Vagina (tissue), 2 donors: ENCODE measurements at regions not wholly inside any gene's neighbourhood (a gene's known extent, or its start where the extent isn't known, plus 50 kb on each side); places are given as distances from the start of the nearest gene placed in this dataset.

Experiments
- DNase-seq, 2 donors: peaks; one replicate each; pipeline ENCODE4 v3.0.0-alpha.2; 2017; ENCODE audit errors: extremely low spot score in 2 of 2
- H3K27ac ChIP-seq: fragments of 200-600 bp; sonication (generic); one replicate; pipeline ENCODE4 v1.5.1; 2019
- H3K27me3 ChIP-seq: fragments of 200-600 bp; sonication (generic); one replicate; pipeline ENCODE4 v1.5.1; 2019
- H3K36me3 ChIP-seq, 2 donors: fragments of 200-600 bp; sonication (generic); one replicate each; pipeline ENCODE4 v1.5.1; 2017 to 2019
- H3K4me1 ChIP-seq: fragments of 200-600 bp; sonication (generic); one replicate; pipeline ENCODE4 v1.5.1; 2019
- H3K4me3 ChIP-seq, 2 donors: fragments of 200-600 bp; sonication (generic); 1 replicate in 1 of 2; 2 replicates in 1 of 2; pipeline ENCODE4 v1.5.1; 2016 to 2019
- H3K9me3 ChIP-seq: fragments of 200-600 bp; sonication (generic); one replicate; pipeline ENCODE4 v1.5.1; 2019
- CTCF ChIP-seq, 3 experiments: fragments of 450-650 bp in 2 of 3; fragments of 200-600 bp in 1 of 3; sonication (generic) in 1 of 3; IDR thresholded peaks; one replicate each; pipeline ENCODE4 v1.5.1; 2017 to 2019; ENCODE audit warnings: antibody characterized with exemption in 3 of 3, mild to moderate bottlenecking in 2 of 3, moderate library complexity in 2 of 3
- POLR2A ChIP-seq, 2 donors: fragments of 450-650 bp; IDR thresholded peaks; one replicate each; pipeline ENCODE4 v1.6.1; 2017; ENCODE audit warnings: antibody characterized with exemption in 2 of 2, mild to moderate bottlenecking in 2 of 2, moderate library complexity in 2 of 2
- POLR2AphosphoS5 ChIP-seq, 2 donors: sonication (generic); formaldehyde crosslinking; IDR thresholded peaks; one replicate each; pipeline ENCODE4 v1.9.0; 2017; ENCODE audit warnings: antibody characterized with exemption in 2 of 2, mild to moderate bottlenecking in 2 of 2, low read depth in 1 of 2; ENCODE audit not compliant: insufficient read depth in 1 of 2
- intact Hi-C: fragments of 100-400 bp; cut with DNase I; formaldehyde crosslinking; loops from one replicate; pipeline ENCODE4 v1.15.1; 2023

DNA sequence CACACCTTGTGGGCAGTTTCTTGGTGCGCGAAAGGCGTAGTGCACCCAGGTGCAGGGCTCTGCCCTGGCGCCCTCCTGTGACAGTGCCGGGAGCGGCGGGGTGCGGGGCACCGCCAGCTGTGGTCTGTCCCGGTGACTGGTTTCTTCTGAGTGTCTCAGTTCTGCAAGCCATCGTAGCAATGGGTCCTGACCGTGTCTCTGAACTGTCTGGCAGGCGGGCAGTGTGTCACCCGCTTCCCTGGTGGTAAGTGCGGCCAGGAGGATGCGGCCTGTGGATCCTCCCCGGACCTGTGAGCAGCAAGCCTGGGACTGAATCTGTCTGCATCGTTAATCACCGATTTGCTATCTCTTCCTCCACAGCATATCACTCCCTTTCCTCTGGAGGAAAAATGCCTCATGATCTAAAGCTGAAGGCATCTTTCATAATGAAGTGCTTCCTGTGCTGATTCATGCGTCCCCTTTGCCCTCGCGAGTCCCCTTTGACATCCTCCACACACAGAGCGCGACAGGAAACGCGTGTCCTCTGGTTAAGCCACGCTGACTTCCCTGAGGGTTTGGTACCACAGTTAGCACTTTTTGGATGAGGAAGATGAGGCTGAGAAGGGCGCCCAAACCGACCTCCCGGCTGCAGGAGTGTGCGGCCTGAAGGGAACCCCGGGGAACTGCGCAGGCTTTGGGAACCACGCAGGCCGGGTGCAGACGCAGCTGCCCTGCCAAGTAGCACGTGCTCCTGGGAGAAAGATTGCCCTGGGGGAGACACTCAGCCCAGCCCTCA is 416.0 kb upstream of the HS6ST1 start:
- DNase-seq = peak in 1 of 2 donors; percentile 83
- Histone ChIP-seq H3K27ac (no peak overlapping the region), H3K27me3 (no peaks in the 10 kb centered on the region), H3K9me3 (no peaks in the 10 kb centered on the region), H3K4me3 (no peak overlapping the region), H3K4me1 (peaks cover 25% of the 10 kb centered on the region), H3K36me3 (no peaks in the 10 kb centered on the region)
- intact Hi-C loops = loop anchor here (10.0 kb wide), 1 partner anchor 410 kb away; no protein-coding TSS in a partner anchor
- no peak for TF ChIP-seq CTCF (IDR thresholded peaks at IDR 0.05)
- TF ChIP-seq POLR2AphosphoS5 (IDR thresholded peaks at IDR 0.05; ENCODE audit: insufficient read depth in 1 of 2, low read depth in 1 of 2) = no peak
- no peak for TF ChIP-seq POLR2A (IDR thresholded peaks at IDR 0.05)

GRCh38 chr2:128735296-128735960 is 416.8 kb upstream of the HS6ST1 start:
- Histone ChIP-seq H3K27ac (no peak overlapping the region), H3K9me3 (no peaks in the 10 kb centered on the region), H3K36me3 (no peaks in the 10 kb centered on the region), H3K4me1 (peaks cover 25% of the 10 kb centered on the region), H3K27me3 (no peaks in the 10 kb centered on the region), H3K4me3 (no peak overlapping the region)
- intact Hi-C loops = loop anchor here (10.0 kb wide), 1 partner anchor 411 kb away; no protein-coding TSS in a partner anchor
- TF ChIP-seq CTCF (IDR thresholded peaks at IDR 0.05) (no peak), POLR2AphosphoS5 (IDR thresholded peaks at IDR 0.05; ENCODE audit: insufficient read depth in 1 of 2, low read depth in 1 of 2) (no peak), POLR2A (IDR thresholded peaks at IDR 0.05) (no peak)
- DNase-seq = peak in 1 of 2 donors; percentile 82

DNA sequence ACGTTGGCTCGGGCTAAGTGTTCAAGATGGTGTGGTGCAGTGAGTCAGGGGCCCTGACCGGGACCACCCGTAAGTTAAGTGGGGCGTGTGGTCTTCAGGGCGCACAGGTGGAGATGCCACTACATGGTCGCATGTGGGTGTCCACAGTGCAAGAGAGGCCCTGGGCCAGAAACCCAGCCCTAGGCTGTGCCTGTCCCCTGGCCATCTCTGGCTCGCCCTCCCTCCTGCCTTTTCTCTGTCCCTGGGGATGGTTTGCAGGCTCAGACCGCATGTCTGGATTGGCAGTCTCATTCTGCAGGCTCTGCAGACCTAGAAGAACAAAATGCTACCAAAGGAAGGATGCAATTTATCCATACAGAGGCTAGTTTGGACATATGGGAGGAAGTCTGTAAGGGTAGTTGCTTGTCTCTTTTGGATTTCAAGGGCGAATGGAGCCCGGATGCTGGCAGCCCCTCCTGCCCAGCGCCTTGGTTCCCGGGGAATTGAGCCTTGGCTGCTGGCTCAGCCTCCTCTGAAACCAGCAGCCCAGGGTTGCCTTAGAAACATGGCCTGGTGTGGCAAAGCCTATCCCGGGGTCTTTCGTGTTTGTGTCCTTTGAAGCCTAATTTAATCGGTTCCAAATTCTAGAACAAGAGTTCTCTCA is 417.5 kb upstream of the HS6ST1 start:
- H3K27me3 ChIP-seq = no peaks in the 10 kb centered on the region
- H3K9me3 ChIP-seq = no peaks in the 10 kb centered on the region
- H3K36me3 ChIP-seq = no peaks in the 10 kb centered on the region
- TF ChIP-seq POLR2AphosphoS5 (IDR thresholded peaks at IDR 0.05; ENCODE audit: insufficient read depth in 1 of 2, low read depth in 1 of 2) (no peak), CTCF (IDR thresholded peaks at IDR 0.05) (no peak), POLR2A (IDR thresholded peaks at IDR 0.05) (no peak)
- intact Hi-C loops = loop anchor here (10.0 kb wide), 1 partner anchor 411 kb away; no protein-coding TSS in a partner anchor
- H3K4me1 ChIP-seq = peaks cover 25% of the 10 kb centered on the region
- no peak overlapping the region for H3K27ac ChIP-seq
- DNase-seq = peak in 1 of 2 donors; percentile 64
- H3K4me3 ChIP-seq = peak overlapping the region in 1 of 2 donors; percentile 34

DNA sequence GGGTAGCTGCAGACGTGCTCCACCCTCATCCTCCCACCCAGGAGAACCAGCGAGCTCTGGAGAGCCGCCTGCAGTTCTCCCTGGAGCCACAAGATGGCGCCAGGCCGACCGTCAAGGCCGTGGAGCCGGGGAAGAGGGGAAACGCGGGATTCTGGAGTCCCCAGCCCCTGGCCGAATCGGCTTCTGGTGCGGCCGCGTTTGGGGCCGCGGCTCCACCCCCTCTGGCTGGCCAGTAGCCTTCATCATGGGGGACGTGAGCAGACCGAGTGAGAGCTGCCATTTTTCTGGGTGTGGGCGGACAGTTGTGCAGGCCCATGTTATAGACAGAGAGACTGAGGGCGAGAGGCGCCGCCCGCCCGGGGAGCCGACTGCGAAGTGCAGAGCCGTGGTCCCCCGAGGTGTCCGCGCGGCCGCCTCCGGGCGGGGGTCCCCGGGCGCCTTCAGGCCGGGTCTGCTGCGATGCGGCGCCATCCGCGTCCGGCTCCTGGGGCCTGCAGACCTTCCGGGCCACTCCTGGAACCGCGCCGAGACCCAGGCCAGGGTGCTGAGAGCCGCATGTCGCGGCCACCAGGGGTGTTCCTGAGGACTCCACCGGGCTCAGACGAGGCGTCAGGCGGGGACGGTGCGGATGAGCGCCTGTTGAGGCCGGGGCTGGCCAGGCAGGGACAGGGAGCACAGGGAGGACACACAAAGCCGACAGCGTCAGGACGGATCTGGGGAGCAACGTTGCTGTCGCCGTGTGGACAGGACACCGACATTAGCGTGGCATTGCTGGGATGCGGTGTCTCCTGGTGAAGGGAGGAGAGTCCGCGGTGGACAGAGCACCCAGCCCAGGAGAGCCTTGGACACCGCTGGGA is 418.2 kb upstream of the HS6ST1 start:
- H3K36me3 ChIP-seq = no peaks in the 10 kb centered on the region
- peaks cover 25% of the 10 kb centered on the region for H3K4me1 ChIP-seq
- no peaks in the 10 kb centered on the region for H3K9me3 ChIP-seq
- peak in 1 of 2 donors; percentile 77 for DNase-seq
- peak overlapping the region; percentile 25 to 34 for H3K4me3 ChIP-seq
- intact Hi-C loops = loop anchor here (10.0 kb wide), 1 partner anchor 412 kb away; no protein-coding TSS in a partner anchor
- peak in 1 of 2 donors; percentile 33 for TF ChIP-seq POLR2AphosphoS5 (IDR thresholded peaks at IDR 0.05; ENCODE audit: insufficient read depth in 1 of 2, low read depth in 1 of 2)
- no peak for TF ChIP-seq POLR2A (IDR thresholded peaks at IDR 0.05)
- peak; percentile 82 to 96 (median 91) for TF ChIP-seq CTCF (IDR thresholded peaks at IDR 0.05)
- no peaks in the 10 kb centered on the region for H3K27me3 ChIP-seq
- H3K27ac ChIP-seq = no peak overlapping the region
